ENCODE measurements at regions not wholly inside any gene's neighbourhood (a gene's known extent, or its start where the extent isn't known, plus 50 kb on each side); places are given as distances from the start of the nearest gene placed in this dataset.

- no peaks in the 10 kb centered on the region for H3K4me1 Mint-ChIP-seq (ENCODE audit: insufficient read depth, unreplicated experiment)
- ChIA-PET POLR2A (no interaction called here), CTCF (interaction anchor here (1.0 kb wide), 1 partner anchor 10 kb away, joined by 3 read pairs; no protein-coding TSS in a partner anchor)
- no peak for TF ChIP-seq CTCF (IDR thresholded peaks at IDR 0.05; ENCODE audit: unreplicated experiment)
- H3K27ac Mint-ChIP-seq (ENCODE audit: low read depth, unreplicated experiment): no peak overlapping the region
- H3K36me3 Mint-ChIP-seq (ENCODE audit: insufficient read depth, unreplicated experiment): no peaks in the 10 kb centered on the region
- BruUV-seq (replicated peaks): no TSS peak
- H3K4me3 Mint-ChIP-seq (ENCODE audit: unreplicated experiment): no peak overlapping the region
- no peak for DNase-seq (ENCODE audit: unreplicated experiment)
- no peaks in the 10 kb centered on the region for H3K9me3 Mint-ChIP-seq (ENCODE audit: unreplicated experiment)
- intact Hi-C loops (cut with micrococcal nuclease): no loop called here
- peaks cover 71% of the 10 kb centered on the region for H3K27me3 Mint-ChIP-seq (ENCODE audit: insufficient read depth, unreplicated experiment)
Measured at GRCh38 chr7:156145996-156146395, 333.7 kb upstream of the SHH start.

GRCh38 chr7:156145184-156145583 lies 332.9 kb upstream of the SHH start:
- no peak for TF ChIP-seq CTCF (IDR thresholded peaks at IDR 0.05; ENCODE audit: unreplicated experiment)
- CTCF ChIA-PET: interaction anchor here (1.0 kb wide), 1 partner anchor 11 kb away, joined by 3 read pairs; no protein-coding TSS in a partner anchor
- Mint-ChIP-seq H3K27ac (ENCODE audit: low read depth, unreplicated experiment) (no peak overlapping the region), H3K4me3 (ENCODE audit: unreplicated experiment) (no peak overlapping the region), H3K4me1 (ENCODE audit: insufficient read depth, unreplicated experiment) (no peaks in the 10 kb centered on the region), H3K36me3 (ENCODE audit: insufficient read depth, unreplicated experiment) (no peaks in the 10 kb centered on the region), H3K27me3 (ENCODE audit: insufficient read depth, unreplicated experiment) (peaks cover 76% of the 10 kb centered on the region), H3K9me3 (ENCODE audit: unreplicated experiment) (no peaks in the 10 kb centered on the region)
- POLR2A ChIA-PET: no interaction called here
- no peak for DNase-seq (ENCODE audit: unreplicated experiment)
- intact Hi-C loops (cut with micrococcal nuclease): no loop called here
- BruUV-seq (replicated peaks): no TSS peak

- no TSS peak for BruUV-seq (replicated peaks)
- H3K27ac Mint-ChIP-seq (ENCODE audit: low read depth, unreplicated experiment): no peak overlapping the region
- H3K9me3 Mint-ChIP-seq (ENCODE audit: unreplicated experiment): no peaks in the 10 kb centered on the region
- no peaks in the 10 kb centered on the region for H3K36me3 Mint-ChIP-seq (ENCODE audit: insufficient read depth, unreplicated experiment)
- no peak for TF ChIP-seq CTCF (IDR thresholded peaks at IDR 0.05; ENCODE audit: unreplicated experiment)
- POLR2A ChIA-PET: no interaction called here
- no peak overlapping the region for H3K4me3 Mint-ChIP-seq (ENCODE audit: unreplicated experiment)
- peaks cover 75% of the 10 kb centered on the region for H3K27me3 Mint-ChIP-seq (ENCODE audit: insufficient read depth, unreplicated experiment)
- CTCF ChIA-PET: interaction anchor here (0.7 kb wide), 1 partner anchor 13 kb away, joined by 4 read pairs; no protein-coding TSS in a partner anchor
- H3K4me1 Mint-ChIP-seq (ENCODE audit: insufficient read depth, unreplicated experiment): no peaks in the 10 kb centered on the region
- intact Hi-C loops (cut with micrococcal nuclease): no loop called here
- DNase-seq (ENCODE audit: unreplicated experiment): no peak
Measured at GRCh38 chr7:156143683-156144082, 331.4 kb upstream of the SHH start.

GRCh38 chr7:156143158-156143557 lies 330.9 kb upstream of the SHH start:
- H3K27me3 Mint-ChIP-seq (ENCODE audit: insufficient read depth, unreplicated experiment): peaks cover 75% of the 10 kb centered on the region
- ChIA-PET POLR2A (interaction anchor here (0.7 kb wide), 1 partner anchor 224 kb away, joined by 3 read pairs; no protein-coding TSS in a partner anchor), CTCF (no interaction called here)
- no peak for TF ChIP-seq CTCF (IDR thresholded peaks at IDR 0.05; ENCODE audit: unreplicated experiment)
- H3K27ac Mint-ChIP-seq (ENCODE audit: low read depth, unreplicated experiment): no peak overlapping the region
- BruUV-seq (replicated peaks): no TSS peak
- H3K36me3 Mint-ChIP-seq (ENCODE audit: insufficient read depth, unreplicated experiment): no peaks in the 10 kb centered on the region
- H3K4me1 Mint-ChIP-seq (ENCODE audit: insufficient read depth, unreplicated experiment): no peaks in the 10 kb centered on the region
- no peak overlapping the region for H3K4me3 Mint-ChIP-seq (ENCODE audit: unreplicated experiment)
- DNase-seq (ENCODE audit: unreplicated experiment): no peak
- H3K9me3 Mint-ChIP-seq (ENCODE audit: unreplicated experiment): no peaks in the 10 kb centered on the region
- intact Hi-C loops (cut with micrococcal nuclease): no loop called here

All from MCF 10A (cell line).